GM21360 (cell line): ENCODE measurements at regions not wholly inside any gene's neighbourhood (a gene's known extent, or its start where the extent isn't known, plus 50 kb on each side); places are given as distances from the start of the nearest gene placed in this dataset.
"Not testable (repeated sequence)": the region's sequence is repeated elsewhere in the genome, so short reads cannot be mapped to it uniquely, and the experiment has no call there.

ENCODE experiments used
- ATAC-seq: cut with Tn5 transposase; IDR thresholded peaks from one replicate; pipeline ENCODE4 v1.9.1; 2021; ENCODE audit warnings: mild to moderate bottlenecking, moderate library complexity; ENCODE audit not compliant: unreplicated experiment

- ATAC-seq, result not testable (repeated sequence)
Observed at GRCh38 chr16:29203046-29203932, 203.2 kb downstream of the NPIPB11 start.

- not testable (repeated sequence) for ATAC-seq
Observed at GRCh38 chr16:29202642-29203041, 203.9 kb downstream of the NPIPB11 start.

- ATAC-seq, result not testable (repeated sequence)
Observed at GRCh38 chr16:29202025-29202632, 204.4 kb downstream of the NPIPB11 start.

GRCh38 chr16:29201296-29202024 lies 205.1 kb downstream of the NPIPB11 start:
- not testable (repeated sequence) for ATAC-seq

DNA sequence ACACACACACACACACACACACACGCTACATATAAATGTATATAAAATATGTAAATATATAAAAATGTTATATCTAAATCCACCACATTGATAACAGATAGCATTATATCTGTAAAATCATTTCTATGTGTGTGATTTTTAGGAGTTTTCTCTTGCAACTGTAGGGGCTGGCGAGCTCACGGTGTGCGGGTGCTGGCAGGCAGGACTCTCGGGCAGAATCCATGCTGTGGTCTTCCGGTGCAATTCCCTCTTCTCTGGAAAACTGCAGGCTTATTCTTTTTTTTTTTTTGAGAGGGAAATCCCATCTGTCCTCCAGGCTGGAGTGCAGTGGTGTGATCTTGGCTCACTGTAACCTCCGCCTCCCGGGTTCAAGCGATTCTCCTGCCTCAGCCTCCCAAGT lies 205.8 kb downstream of the NPIPB11 start:
- ATAC-seq, result not testable (repeated sequence)

DNA sequence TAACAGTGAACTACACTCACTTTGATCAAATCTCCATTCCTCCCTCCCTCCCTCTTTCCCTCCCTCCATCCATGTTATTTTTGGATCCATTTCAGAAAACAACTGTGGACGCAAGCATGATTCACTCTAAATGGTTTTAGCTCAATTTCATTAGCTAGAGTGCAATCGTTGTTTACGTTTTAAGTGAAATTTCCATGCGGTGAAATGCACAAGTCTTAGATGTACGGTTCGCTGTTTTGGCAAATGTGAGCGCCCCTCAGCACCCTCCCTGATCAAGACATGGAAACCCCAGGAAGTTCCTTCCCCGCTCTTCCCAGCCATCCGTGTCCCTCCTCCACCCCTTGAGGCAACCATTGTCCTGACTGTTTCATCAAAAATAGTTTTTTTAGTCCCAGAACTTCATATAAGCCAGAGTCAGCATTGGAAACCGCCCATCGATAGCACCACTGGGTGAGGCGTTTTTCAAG lies 206.3 kb downstream of the NPIPB11 start:
- ATAC-seq, result not testable (repeated sequence)

- not testable (repeated sequence) for ATAC-seq
Observed at GRCh38 chr16:29199626-29200025, 206.9 kb downstream of the NPIPB11 start.

DNA sequence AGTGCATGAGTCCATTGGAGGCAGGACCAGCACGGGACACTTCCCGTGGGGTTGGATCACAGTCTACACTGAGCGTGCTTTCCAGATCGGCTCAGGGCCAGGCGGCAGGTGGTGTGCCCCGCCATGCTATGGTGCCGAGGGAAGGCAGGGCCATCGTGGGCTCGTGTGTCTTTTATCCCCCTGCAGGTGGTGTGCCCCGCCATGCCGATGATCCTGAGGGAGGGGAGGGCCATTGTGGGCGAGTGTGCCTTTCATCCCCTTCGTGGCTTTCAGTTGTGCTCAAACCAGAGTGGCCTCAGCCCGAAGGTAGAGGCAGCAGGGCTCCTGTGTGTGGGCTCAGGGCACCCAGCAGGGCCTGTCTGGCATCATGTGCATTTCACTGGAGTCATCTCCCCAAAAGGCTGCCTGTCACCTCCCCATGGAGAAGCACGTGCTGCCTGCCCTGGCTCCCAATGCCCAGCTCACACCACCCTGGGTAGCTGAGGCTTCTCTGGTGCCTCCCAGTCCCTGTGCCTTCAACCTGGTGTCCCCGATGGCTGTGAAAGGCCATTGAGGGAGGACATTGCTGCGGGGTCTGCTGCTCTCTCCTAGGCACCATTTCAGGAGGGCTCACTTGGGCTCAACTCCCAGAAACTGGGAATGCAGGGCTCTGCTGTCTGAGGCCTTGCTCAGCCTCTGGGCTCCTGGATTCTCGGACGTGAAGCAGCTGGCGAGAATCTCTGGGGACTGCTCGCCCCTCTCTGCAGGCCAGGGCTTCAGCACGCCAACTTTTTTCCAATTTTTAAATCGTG lies 207.6 kb downstream of the NPIPB11 start:
- no peak for ATAC-seq

DNA sequence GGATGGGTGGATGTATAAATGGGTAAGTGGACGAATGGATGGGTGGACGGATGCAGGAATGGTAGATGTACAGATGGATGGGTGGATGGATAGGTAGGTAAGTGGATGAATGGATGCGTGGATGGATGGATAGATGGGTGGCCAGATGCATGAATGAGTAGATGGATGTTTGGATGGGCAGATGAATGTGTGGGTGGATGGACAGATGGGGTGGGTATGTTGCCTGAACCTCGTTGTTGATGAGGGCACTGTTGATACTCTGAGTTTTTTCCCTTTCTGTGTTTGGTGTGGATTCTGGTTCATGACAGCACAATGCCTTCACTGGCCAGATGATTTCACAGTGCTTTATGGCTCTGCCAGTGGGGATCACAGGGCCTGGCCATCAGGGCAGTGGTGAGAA lies 208.3 kb downstream of the NPIPB11 start:
- ATAC-seq, result no peak

DNA sequence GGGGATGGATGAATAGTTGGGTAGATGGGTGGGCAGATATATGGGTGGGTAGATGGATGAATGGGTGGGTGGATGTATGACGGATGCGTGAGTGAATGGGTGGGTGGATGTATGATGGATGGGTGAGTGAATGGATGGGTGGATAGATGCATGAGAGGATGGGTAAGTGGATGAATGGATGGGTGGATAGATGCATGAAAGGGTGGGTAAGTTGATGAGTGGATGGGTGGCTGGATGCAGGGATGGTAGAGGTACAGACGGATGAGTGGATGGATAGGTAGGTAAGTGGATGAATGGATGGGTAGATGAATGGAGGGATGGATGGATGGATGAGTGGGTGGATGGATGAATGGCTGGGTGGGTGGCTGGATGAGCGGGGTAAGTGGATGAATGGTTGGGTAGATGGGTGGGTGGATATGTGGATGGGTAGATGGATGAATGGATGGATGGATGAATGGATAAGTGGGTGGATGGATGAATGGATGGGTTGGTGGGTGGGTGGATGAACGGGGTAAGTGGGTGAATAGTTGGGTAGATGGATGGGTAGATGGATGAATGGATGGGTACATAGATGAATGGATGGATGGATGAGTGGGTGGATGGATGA lies 208.9 kb downstream of the NPIPB11 start:
- ATAC-seq, result not testable (repeated sequence)

DNA sequence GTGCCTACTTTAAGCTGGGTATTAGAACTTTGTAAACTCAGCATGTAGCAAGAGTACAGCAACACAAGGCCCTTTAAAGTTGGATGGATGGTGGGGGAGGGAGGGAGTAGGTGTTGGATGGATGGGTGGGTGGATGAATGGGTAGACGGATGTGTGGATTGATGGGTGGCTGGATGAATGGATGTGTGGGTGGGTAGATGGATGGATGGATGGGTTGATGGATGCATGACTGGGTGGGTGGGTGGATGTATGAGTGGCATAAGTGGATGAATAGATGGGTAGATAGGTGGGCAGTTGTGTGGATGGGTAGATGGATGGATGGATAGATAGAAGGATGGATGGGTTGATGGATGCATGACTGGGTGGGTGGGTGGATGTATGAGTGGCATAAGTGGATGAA lies 209.8 kb downstream of the NPIPB11 start:
- not testable (repeated sequence) for ATAC-seq

DNA sequence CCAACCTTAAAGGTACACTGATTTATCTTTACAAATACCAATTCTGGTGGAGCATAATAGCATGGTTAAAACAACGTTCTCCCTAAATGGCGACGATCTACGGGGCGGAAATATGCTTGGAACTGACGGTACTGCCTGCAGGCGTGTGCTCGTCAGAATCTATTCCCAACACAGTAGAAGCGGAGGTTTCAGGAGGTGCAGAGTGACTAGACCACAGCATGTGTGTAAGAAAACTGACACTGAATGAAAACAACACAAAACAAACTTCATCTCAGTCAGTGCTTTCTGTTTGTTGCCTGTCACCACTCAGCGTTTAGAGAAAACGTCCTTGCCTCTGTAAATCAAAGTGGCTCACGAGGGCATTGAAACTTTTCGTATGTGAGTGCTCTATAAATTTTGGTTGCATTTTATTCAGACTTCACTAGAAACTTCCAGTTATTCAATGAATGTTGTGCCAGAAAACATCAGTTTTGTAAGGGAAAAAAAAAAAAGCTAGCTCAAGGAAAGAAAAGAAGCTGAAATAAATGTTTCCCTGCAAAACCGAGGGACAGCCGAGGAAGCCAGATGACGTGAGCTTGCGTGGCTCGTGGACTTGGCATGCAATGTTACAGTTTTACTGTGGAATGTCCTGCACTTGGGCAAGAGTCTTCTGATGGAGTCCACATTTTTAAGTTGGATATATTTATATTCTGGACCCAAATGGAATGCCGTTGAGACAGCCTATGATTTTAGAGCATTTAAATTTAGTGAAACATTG lies 210.4 kb downstream of the LAT start:
- not testable (repeated sequence) for ATAC-seq

DNA sequence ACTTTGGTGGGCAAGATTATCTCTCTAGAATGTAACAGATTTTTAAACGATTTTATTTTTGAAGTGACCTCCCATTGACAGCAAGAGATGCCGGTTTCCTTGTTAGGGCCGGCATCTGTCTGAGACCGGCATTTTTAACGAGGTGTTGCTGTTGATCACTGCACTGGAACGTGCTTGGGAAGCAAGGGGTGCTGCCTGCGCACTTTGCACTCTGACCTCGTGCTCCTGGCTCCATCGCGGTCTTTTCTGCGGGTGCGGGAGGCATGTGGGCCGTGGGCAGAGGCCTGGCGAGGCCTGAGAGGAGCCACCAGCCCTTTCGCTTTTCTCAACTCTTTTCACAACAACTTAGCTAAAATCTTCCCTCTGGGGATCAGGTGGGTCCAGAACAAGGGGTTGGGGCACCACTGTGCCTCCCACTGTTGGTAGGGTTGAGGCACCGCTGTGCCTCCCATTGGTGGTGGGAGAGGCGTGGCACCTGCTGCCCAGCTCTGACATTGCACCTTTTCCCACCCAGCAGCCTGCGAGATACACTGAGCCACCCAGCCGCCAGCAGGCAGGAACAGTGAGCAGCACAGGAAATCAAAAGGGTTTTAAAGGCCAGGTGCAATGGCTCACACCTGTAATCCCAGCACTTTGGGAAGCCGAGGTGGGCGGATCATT lies 209.5 kb downstream of the LAT start:
- not testable (repeated sequence) for ATAC-seq

DNA sequence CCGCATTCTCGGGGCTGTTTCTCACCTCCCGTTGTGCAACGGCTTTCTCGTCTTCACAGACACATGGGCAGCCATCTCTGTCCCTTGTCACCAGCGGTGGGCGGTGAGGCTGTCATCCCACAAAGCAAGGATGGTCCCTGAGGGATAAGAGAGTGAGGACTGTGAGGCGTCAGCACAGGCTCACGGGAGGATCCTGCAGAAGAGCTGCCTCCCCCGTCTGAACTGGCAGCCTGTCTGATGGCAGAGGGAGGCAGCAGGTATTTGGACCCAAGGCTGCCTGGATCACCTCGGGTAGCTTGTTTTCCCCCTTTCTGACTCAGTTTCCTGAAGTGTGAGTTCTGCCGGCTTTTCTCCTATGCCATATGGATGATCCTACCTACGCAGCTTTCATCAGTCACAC lies 208.8 kb downstream of the LAT start:
- ATAC-seq, result not testable (repeated sequence)

DNA sequence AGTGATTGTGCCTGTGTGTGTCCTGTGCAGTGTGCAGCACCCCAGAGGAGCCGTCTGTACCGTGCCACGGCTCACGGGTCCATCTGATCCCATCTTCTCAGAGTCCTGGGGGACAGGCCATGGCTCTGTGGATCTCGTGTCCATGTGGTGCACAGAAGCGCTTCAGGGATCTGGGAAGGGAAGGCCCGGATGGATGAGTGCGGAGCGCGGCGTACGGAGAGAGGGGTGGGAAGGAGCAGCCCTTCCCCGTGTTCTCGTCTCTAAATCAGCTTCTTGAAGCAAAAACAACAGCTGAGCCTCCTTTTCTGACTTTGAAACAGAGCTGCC lies 208.4 kb downstream of the LAT start:
- not testable (repeated sequence) for ATAC-seq

- no peak for ATAC-seq
Observed at GRCh38 chr16:29192329-29193247, 207.7 kb downstream of the LAT start.

GRCh38 chr16:29191636-29192180 lies 206.9 kb downstream of the LAT start:
- ATAC-seq, result not testable (repeated sequence)
